GM20000 (cell line): ENCODE measurements at regions not wholly inside any gene's neighbourhood (a gene's known extent, or its start where the extent isn't known, plus 50 kb on each side); places are given as distances from the start of the nearest gene placed in this dataset.

Experiments used
- DNase-seq: peaks from one replicate; pipeline ENCODE4 v3.0.0; 2012; ENCODE audit warnings: low spot score
- CTCF ChIP-seq: IDR thresholded peaks from 2 replicates; pipeline ENCODE4 v1.5.1; 2012; ENCODE audit warnings: mild to moderate bottlenecking, control low read depth; ENCODE audit errors: extremely low read depth, missing control alignments

GRCh38 chr18:28338316-28338715 lies 161.4 kb upstream of the CDH2 start:
- no peak for TF ChIP-seq CTCF
- no peak for DNase-seq

GRCh38 chr18:28334516-28334915 lies 157.6 kb upstream of the CDH2 start:
- DNase-seq: no peak
- no peak for TF ChIP-seq CTCF

GRCh38 chr18:28332071-28332470 lies 155.1 kb upstream of the CDH2 start:
- no peak for DNase-seq
- TF ChIP-seq CTCF: no peak

- no peak for TF ChIP-seq CTCF
- DNase-seq: no peak
These were observed 154.6 kb upstream of the CDH2 start for GRCh38 chr18:28331551-28331950.

- no peak for TF ChIP-seq CTCF
- DNase-seq: no peak
These were observed 136.7 kb upstream of the CDH2 start for GRCh38 chr18:28313602-28314001.

GRCh38 chr18:28288784-28289183 lies 111.9 kb upstream of the CDH2 start:
- DNase-seq: no peak
- no peak for TF ChIP-seq CTCF

- no peak for TF ChIP-seq CTCF
- DNase-seq: no peak
These were observed 110.2 kb upstream of the CDH2 start for GRCh38 chr18:28287146-28287545.
